Glutamatergic neuron (in vitro differentiated cells): ENCODE measurements at regions not wholly inside any gene's neighbourhood (a gene's known extent, or its start where the extent isn't known, plus 50 kb on each side); places are given as distances from the start of the nearest gene placed in this dataset.

ENCODE experiments used
- DNase-seq: peaks from one replicate; pipeline ENCODE4 v3.0.0; 2022
- H3K27ac Mint-ChIP-seq: one replicate; pipeline ENCODE4 v1.8.0; 2020; ENCODE audit warnings: mild to moderate bottlenecking, mixed read lengths, inconsistent platforms; ENCODE audit not compliant: unreplicated experiment
- H3K27me3 Mint-ChIP-seq: one replicate; pipeline ENCODE4 v1.8.0; 2020; ENCODE audit warnings: mild to moderate bottlenecking, moderate library complexity, mixed read lengths, inconsistent platforms; ENCODE audit not compliant: unreplicated experiment
- H3K36me3 Mint-ChIP-seq: one replicate; pipeline ENCODE4 v1.8.0; 2020; ENCODE audit warnings: mild to moderate bottlenecking, mixed read lengths, inconsistent platforms; ENCODE audit not compliant: unreplicated experiment
- H3K4me1 Mint-ChIP-seq: one replicate; pipeline ENCODE4 v1.8.0; 2020; ENCODE audit warnings: mild to moderate bottlenecking, low read depth, mixed read lengths, inconsistent platforms; ENCODE audit not compliant: unreplicated experiment
- H3K4me3 Mint-ChIP-seq: one replicate; pipeline ENCODE4 v1.8.0; 2020; ENCODE audit warnings: mild to moderate bottlenecking, mixed read lengths, inconsistent platforms; ENCODE audit not compliant: unreplicated experiment
- H3K9me3 Mint-ChIP-seq: one replicate; pipeline ENCODE4 v1.8.0; 2020; ENCODE audit warnings: mild to moderate bottlenecking, moderate library complexity, mixed read lengths, inconsistent platforms; ENCODE audit not compliant: unreplicated experiment
- TF ChIP-seq, protein P1 (sequence below): fragments of 200-600 bp; sonication (generic); IDR thresholded peaks from one replicate; pipeline ENCODE4 v1.5.0; 2021; ENCODE audit not compliant: partially characterized antibody, unreplicated experiment

DNA sequence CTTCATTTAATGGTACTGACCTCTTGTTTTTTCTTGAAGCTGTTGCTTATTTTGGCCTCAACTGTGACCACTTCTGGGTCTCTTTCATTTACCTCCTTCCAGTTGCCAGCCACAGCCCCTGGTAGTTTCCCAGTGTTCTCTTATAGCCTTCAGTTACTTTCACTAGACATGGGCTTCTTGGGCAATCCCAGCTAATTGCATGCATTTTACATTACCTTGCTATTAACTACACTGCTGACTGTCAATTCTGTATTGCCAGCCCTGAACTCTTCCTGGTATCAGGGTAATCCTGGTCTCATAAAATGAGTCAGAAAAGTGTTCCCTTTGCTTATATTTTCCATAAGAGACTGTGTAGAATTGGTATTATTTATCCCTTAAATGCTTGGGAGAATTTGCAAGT lies 195.8 kb upstream of the LARGE1 start:
- Mint-ChIP-seq H3K36me3 (no peaks in the 10 kb centered on the region), H3K4me1 (peaks cover 8% of the 10 kb centered on the region), H3K27me3 (peaks cover 3% of the 10 kb centered on the region), H3K27ac (no peak overlapping the region), H3K9me3 (no peaks in the 10 kb centered on the region), H3K4me3 (no peak overlapping the region)
- TF ChIP-seq, protein P1, sequence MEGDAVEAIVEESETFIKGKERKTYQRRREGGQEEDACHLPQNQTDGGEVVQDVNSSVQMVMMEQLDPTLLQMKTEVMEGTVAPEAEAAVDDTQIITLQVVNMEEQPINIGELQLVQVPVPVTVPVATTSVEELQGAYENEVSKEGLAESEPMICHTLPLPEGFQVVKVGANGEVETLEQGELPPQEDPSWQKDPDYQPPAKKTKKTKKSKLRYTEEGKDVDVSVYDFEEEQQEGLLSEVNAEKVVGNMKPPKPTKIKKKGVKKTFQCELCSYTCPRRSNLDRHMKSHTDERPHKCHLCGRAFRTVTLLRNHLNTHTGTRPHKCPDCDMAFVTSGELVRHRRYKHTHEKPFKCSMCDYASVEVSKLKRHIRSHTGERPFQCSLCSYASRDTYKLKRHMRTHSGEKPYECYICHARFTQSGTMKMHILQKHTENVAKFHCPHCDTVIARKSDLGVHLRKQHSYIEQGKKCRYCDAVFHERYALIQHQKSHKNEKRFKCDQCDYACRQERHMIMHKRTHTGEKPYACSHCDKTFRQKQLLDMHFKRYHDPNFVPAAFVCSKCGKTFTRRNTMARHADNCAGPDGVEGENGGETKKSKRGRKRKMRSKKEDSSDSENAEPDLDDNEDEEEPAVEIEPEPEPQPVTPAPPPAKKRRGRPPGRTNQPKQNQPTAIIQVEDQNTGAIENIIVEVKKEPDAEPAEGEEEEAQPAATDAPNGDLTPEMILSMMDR = no peak
- DNase-seq = no peak

DNA sequence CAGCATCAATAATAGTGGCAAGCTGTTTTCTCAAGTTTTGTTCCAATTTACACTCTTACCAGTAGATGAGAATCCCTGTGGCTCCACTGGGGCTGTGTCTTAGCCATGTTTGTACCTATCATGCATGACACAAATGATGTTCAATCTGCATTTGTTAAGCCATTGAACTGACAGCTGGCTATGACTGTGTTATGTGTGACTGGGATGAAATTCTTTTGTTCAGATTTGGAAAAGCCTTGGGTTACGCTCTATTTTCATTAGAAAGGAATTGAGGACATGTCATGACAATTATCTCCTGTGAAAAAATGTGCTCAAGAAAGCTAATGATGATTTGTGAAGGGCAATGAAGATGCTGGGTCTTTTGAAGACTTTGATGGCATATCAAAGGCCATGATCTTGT lies 201.8 kb upstream of the LARGE1 start:
- Mint-ChIP-seq H3K4me1 (no peaks in the 10 kb centered on the region), H3K27ac (no peak overlapping the region), H3K36me3 (no peaks in the 10 kb centered on the region), H3K27me3 (no peaks in the 10 kb centered on the region), H3K9me3 (no peaks in the 10 kb centered on the region), H3K4me3 (no peak overlapping the region)
- TF ChIP-seq, protein P1 = no peak
- DNase-seq = no peak

- no peaks in the 10 kb centered on the region for H3K9me3 Mint-ChIP-seq
- H3K4me1 Mint-ChIP-seq = no peaks in the 10 kb centered on the region
- no peaks in the 10 kb centered on the region for H3K27me3 Mint-ChIP-seq
- no peak for DNase-seq
- H3K4me3 Mint-ChIP-seq = no peak overlapping the region
- TF ChIP-seq, protein P1 = no peak
- H3K36me3 Mint-ChIP-seq = no peaks in the 10 kb centered on the region
- no peak overlapping the region for H3K27ac Mint-ChIP-seq
These were observed 209.6 kb upstream of the LARGE1 start for GRCh38 chr22:34129691-34130486.

GRCh38 chr22:34135749-34136148 lies 215.5 kb upstream of the LARGE1 start:
- TF ChIP-seq, protein P1 = no peak
- H3K27me3 Mint-ChIP-seq = no peaks in the 10 kb centered on the region
- no peak overlapping the region for H3K4me3 Mint-ChIP-seq
- no peaks in the 10 kb centered on the region for H3K36me3 Mint-ChIP-seq
- DNase-seq = no peak
- no peaks in the 10 kb centered on the region for H3K4me1 Mint-ChIP-seq
- H3K9me3 Mint-ChIP-seq = no peaks in the 10 kb centered on the region
- H3K27ac Mint-ChIP-seq = no peak overlapping the region

DNA sequence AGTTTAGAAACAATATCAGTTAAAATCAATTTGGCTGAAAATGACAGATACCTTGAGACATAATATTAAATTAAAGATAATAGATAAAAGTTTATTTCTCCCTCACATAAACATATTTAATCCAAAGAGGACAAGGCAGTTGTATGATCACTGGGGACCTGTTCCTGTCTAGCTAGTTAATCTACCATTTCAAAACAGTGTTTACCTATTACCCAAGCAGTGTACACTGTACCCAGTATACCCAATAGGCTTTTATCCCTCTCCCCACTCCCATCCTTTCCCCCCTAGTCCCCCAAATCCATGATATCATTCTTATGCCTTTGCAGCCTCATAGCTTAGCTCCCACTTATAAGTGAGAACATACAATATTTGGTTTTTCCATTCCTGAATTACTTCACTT lies 229.7 kb upstream of the LARGE1 start:
- Mint-ChIP-seq H3K36me3 (no peaks in the 10 kb centered on the region), H3K9me3 (no peaks in the 10 kb centered on the region), H3K27ac (no peak overlapping the region), H3K4me3 (no peak overlapping the region), H3K27me3 (peaks cover 2% of the 10 kb centered on the region), H3K4me1 (no peaks in the 10 kb centered on the region)
- TF ChIP-seq, protein P1 = no peak
- no peak for DNase-seq
